ENCODE measurements at regions not wholly inside any gene's neighbourhood (a gene's known extent, or its start where the extent isn't known, plus 50 kb on each side); places are given as distances from the start of the nearest gene placed in this dataset.

- no peak for TF ChIP-seq SIN3A (conservative IDR thresholded peaks at IDR 0.05 in 1 of 2, IDR thresholded peaks at IDR 0.05 in 1 of 2; ENCODE audit: low read depth in 1 of 2, low read length in 2 of 2)
Observed at GRCh38 chr6:92069781-92070180, 1349.6 kb downstream of the EPHA7 start (continued).

Data from H1 (cell line).